Coronary artery (tissue), 2 donors: ENCODE measurements at regions not wholly inside any gene's neighbourhood (a gene's known extent, or its start where the extent isn't known, plus 50 kb on each side); places are given as distances from the start of the nearest gene placed in this dataset.

Source experiments
- DNase-seq: peaks from one replicate; pipeline ENCODE4 v3.0.0-alpha.2; 2017; ENCODE audit warnings: low spot score
- H3K27ac ChIP-seq, 2 donors: fragments of 200-600 bp; sonication (generic); one replicate each; pipeline ENCODE4 v1.5.1; 2016 to 2019
- H3K4me3 ChIP-seq: fragments of 200-600 bp; sonication (generic); 2 replicates; pipeline ENCODE4 v1.5.1; 2016; ENCODE audit warnings: mild to moderate bottlenecking, moderate library complexity
- CTCF ChIP-seq: fragments of 200-600 bp; sonication (generic); IDR thresholded peaks from one replicate; pipeline ENCODE4 v1.5.1; 2019; ENCODE audit warnings: antibody characterized with exemption

- TF ChIP-seq CTCF = no peak
- Histone ChIP-seq H3K27ac (no peak overlapping the region), H3K4me3 (no peak overlapping the region)
- DNase-seq = no peak
Observed at GRCh38 chr14:44771496-44771895, 190.3 kb downstream of the KLHL28 start.

DNA sequence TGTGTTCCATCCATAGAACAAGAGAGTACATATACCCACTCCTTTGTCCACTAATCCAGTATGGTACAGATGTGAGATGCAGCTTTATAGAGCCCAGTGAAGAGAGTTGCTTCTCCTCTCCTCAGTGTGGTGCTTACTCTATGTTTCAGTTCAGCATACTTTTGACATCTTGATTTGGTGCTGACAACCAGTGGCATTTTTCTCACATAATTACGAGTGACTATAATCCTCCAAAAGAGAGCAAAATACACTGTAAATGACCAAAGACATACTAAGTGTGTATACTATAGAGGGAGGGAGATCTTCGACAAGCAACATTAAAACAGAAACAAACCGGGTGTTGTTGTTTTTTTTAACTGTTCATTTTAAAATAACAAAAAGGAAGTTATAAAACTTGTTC is 191.5 kb downstream of the KLHL28 start:
- TF ChIP-seq CTCF = no peak
- DNase-seq = no peak
- Histone ChIP-seq H3K4me3 (no peak overlapping the region), H3K27ac (no peak overlapping the region)

DNA sequence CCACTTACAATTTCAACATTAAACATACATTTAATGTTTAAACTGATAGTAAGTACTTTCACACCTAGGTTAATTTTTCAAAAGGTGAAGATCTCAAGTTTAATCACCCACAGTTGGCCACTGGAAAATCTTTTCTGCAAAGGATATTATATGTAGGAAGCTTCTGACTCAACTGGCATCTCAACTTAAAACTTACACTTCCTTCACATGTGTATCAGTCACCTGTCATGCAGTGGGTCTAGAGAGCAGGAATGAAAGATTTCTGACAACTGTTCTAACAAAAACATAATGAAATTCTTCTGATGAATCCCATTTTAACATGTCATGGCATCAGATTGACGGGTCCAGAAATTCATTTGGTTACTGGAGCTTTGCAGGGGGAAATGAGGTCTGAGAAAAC is 192.8 kb downstream of the KLHL28 start:
- DNase-seq = no peak
- Histone ChIP-seq H3K27ac (no peak overlapping the region), H3K4me3 (no peak overlapping the region)
- no peak for TF ChIP-seq CTCF

DNA sequence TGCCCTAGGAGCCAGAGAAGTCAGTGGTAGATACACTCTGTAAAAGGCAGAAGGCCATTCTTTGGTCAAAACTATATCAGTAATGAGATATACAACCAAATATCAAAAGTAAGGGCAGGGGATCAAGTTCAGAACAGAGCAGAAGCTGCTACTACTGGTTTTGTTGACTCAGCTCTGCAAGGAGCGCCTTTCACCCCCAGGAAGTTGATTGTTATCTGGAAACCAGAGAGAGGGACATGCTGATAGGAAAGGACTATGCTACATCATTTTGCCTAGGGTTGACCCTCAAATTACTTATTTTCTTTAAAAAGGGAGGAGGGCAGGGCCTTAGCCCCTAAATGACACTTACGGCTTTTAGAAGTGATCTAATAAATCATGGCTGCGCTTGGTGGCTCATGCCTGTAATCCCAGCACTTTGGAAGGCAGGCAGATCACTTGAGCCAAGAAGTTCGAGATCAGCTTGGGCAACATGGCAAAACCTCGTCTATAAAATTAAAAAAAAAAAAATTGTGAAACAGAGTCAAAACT is 194.0 kb downstream of the KLHL28 start:
- DNase-seq = no peak
- Histone ChIP-seq H3K4me3 (no peak overlapping the region), H3K27ac (no peak overlapping the region)
- TF ChIP-seq CTCF = no peak

DNA sequence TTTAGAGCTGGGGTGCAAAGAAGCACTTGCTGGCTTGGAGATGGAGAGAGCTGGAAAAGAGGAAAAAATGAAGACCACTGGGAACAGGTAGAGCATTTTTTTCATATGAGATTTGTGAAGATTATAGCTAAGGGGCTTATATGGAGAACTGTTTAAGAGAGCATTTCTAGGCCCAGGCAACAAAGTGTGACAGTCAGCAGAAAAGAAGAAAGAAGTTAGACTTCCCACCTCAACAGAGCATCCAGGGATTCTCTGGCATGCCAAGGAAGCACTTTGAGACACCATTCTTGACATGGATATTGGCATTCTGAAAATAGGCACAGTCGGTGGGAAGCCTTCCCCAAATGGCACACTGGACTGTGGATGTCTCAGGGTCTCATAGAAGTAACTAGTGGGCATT is 195.5 kb downstream of the KLHL28 start:
- Histone ChIP-seq H3K4me3 (no peak overlapping the region), H3K27ac (no peak overlapping the region)
- TF ChIP-seq CTCF = no peak
- DNase-seq = no peak

DNA sequence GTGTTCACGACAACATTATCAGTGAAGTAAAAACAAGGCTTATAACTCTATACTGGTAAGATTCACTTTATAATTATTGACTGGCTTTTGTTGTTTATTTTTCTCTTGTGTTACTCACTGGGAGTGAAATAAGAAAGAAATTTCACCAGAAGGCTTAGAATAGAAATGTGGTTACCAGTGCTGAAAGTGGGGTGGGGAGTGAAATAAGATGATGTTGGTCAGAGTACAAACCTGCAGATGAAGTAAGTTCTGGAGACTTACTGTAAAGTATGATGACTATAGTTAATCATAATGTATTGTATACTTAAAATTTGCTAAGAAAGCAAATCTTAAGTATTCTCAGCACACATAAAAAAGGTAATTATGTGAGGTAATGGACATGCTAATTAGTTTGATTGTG is 198.4 kb downstream of the KLHL28 start:
- TF ChIP-seq CTCF = no peak
- no peak for DNase-seq
- H3K27ac ChIP-seq = no peak overlapping the region
- no peak overlapping the region for H3K4me3 ChIP-seq

DNA sequence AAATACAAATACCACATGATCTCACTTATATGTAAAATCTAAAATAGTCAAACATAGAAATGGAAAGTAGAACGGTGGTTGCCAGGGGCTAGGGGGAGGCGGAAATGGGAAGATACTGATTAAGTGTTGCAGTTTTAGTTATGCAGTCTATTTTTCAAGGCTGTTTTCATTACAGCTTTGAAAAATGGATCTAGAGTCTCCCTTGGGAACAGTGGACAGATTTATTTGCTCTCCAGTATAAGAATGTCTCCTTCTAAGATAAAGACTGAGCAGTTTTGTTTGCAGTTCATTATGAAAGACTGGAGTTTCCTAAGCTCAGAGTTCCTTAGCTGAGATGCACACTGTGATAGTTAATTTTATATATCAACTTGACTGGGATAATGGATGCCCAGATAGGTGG is 202.5 kb downstream of the KLHL28 start:
- no peak for DNase-seq
- H3K27ac ChIP-seq = no peak overlapping the region

More for the DNA sequence above, 202.5 kb downstream of the KLHL28 start:
- H3K4me3 ChIP-seq = no peak overlapping the region
- TF ChIP-seq CTCF = no peak
